Kidney tubule cell (primary cell): ENCODE measurements at regions not wholly inside any gene's neighbourhood (a gene's known extent, or its start where the extent isn't known, plus 50 kb on each side); places are given as distances from the start of the nearest gene placed in this dataset.

ENCODE experiments used
- DNase-seq: peaks from one replicate; pipeline ENCODE4 v3.0.0-alpha.2; 2018; ENCODE audit warnings: low spot score

DNA sequence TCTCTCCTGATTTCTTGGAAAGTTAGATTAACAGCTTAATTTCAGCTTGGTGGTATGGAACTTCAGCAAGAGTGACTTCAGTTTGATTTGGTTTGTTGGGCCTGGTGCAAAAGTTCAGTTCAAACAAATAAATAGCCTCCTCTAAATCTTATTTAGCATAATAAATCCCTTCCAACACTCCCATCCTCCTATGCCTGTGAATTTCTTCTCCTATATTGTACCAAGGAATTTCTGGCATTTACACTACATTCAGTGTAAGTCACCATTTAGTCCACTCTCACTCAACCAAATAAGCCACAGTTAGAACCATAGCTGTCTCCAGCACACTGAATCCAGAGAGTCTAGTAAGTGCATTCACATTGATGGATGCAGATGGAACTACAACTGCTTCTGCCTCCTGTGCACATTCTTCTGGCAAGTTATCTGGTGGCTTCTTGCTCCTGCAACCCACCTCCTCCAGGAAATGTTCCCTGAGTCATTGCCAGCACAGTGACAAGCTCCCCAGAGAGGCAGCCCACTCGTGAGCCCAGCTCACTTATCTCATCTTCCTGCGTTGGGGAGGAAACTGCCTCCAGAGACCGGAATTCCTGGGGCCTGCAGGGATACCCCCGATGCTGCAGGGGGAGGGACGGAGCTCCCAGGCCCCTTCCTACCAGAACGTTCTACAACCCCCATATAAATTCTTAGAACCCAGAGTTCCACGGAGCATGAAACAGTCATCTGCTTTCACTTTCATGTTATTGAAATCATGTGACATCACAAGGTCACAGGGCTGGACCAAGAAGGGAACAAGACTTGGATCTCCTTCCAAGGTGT is 318.3 kb downstream of the PHKB start:
- peak; percentile 7 for DNase-seq

- DNase-seq, result no peak
Observed at GRCh38 chr16:47778106-47778801, 317.1 kb downstream of the PHKB start.

DNA sequence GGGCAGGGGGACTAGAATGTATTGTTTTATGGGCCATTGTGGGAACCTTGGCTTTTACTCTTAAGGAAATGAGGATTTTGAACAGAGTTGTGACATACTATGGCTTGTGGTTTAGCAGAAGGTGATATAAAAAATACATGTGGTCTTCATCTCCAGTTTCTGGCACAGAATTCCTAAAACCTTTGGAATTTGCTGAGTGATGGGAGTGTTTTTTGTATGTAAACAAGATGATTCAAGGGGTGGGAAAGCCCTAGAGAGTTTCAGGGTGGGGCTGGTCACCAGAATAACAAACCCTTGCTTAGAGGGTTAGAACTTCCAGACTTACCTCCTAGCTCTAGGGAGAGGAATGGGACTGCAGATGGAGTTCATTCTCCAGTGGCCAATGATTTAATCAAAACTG is 316.1 kb downstream of the PHKB start:
- no peak for DNase-seq

- DNase-seq, result no peak
Observed at GRCh38 chr16:47774661-47775060, 313.5 kb downstream of the PHKB start.

DNA sequence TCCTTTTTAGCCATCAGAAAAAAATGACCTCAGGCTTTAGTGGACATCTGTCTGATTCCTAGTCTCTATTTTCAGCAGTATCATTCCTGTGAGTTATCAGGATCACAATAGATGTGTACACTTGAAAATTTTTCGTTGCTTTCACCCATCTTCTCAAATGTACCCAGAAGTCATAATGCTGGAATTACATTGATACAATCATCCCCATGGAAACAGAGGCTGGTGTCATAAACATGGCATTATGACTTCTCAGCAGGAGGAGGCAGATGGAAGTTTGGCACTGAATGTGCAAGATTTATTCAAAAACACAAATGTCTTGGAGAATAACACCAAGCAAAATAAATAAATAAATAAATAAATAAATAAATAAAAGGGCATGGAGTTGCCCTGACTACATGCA is 292.5 kb downstream of the PHKB start:
- DNase-seq, result no peak
